ENCODE measurements at regions not wholly inside any gene's neighbourhood (a gene's known extent, or its start where the extent isn't known, plus 50 kb on each side); places are given as distances from the start of the nearest gene placed in this dataset.

GRCh38 chr1:239920214-239920613, 171.5 kb upstream of the FMN2 start:
- H3K79me2 ChIP-seq (ENCODE audit: control insufficient read depth in 1 of 2, insufficient read depth in 2 of 2, low read length in 2 of 2) = no peaks in the 10 kb centered on the region
- peaks cover 0 to 3% (median 2%) of the 10 kb centered on the region in 4 experiments; a peak in 2 of 7 replicates for H3K4me1 ChIP-seq (replicated peaks in 1 of 4; ENCODE audit: control insufficient read depth in 3 of 4, insufficient read depth in 4 of 4, low read length in 3 of 4)
- H2AFZ ChIP-seq (ENCODE audit: low read length) = no peak overlapping the region
- H3K23me2 ChIP-seq (ENCODE audit: low read depth, low read length) = peaks cover 2% of the 10 kb centered on the region; the same call in 1 of the 2 replicates
- no peaks in the 10 kb centered on the region for H3K27me3 ChIP-seq (replicated peaks in 1 of 4; ENCODE audit: control insufficient read depth in 3 of 4, extremely low read depth in 1 of 4, insufficient read depth in 3 of 4, low read length in 3 of 4)
- H3K4ac ChIP-seq (replicated peaks; ENCODE audit: insufficient read length, low read depth, low read length) = no peak overlapping the region
- no peak overlapping the region for H2BK5ac ChIP-seq (ENCODE audit: low read depth, low read length)
- peak overlapping the region; percentile 99 for H3K56ac ChIP-seq (replicated peaks; ENCODE audit: insufficient read length, low read depth, low read length)
- H2BK15ac ChIP-seq (ENCODE audit: low read length) = no peak overlapping the region
- FAIRE-seq (no peak), DNase-seq (ENCODE audit: low read depth in 1 of 2, low spot score in 2 of 2) (no peak)
- H3K36me3 ChIP-seq (ENCODE audit: control insufficient read depth in 2 of 4, insufficient read depth in 4 of 4, low read length in 3 of 4) = peaks cover 0 to 4% (median 0%) of the 10 kb centered on the region in 4 experiments; a peak in 1 of 8 replicates
- H3K14ac ChIP-seq (ENCODE audit: insufficient read length) = no peak overlapping the region
- no peak overlapping the region for H2BK120ac ChIP-seq (replicated peaks; ENCODE audit: low read depth, low read length)
- H3K27ac ChIP-seq (ENCODE audit: low read depth, low read length) = no peak overlapping the region
- H4K20me1 ChIP-seq (replicated peaks in 1 of 2; ENCODE audit: control insufficient read depth in 1 of 2, insufficient read depth in 2 of 2, low read length in 2 of 2) = peaks cover 0 to 3% of the 10 kb centered on the region in 2 experiments
- H4K5ac ChIP-seq (ENCODE audit: insufficient read length, low read depth, low read length) = no peak overlapping the region
- no peaks in the 10 kb centered on the region for H3K79me1 ChIP-seq (ENCODE audit: low read depth, low read length)
- no peak overlapping the region for H3K23ac ChIP-seq (ENCODE audit: insufficient read length)
- TF ChIP-seq RNF2 (IDR thresholded peaks at IDR 0.05; ENCODE audit: borderline replicate concordance, low read depth, low read length, missing control alignments, poor library complexity, severe bottlenecking) (no peak), CTBP2 (IDR thresholded peaks at IDR 0.05; ENCODE audit: borderline replicate concordance, insufficient read depth, insufficient read length, low read length) (no peak), RFX5 (IDR thresholded peaks at IDR 0.05; ENCODE audit: borderline replicate concordance, low read depth, low read length) (no peak), SRF (IDR thresholded peaks at IDR 0.05; ENCODE audit: low read depth, low read length) (no peak), BCL11A (IDR thresholded peaks at IDR 0.05; ENCODE audit: low read depth in 2 of 2, low read length in 2 of 2) (no peak), SAP30 (IDR thresholded peaks at IDR 0.05; ENCODE audit: insufficient read depth, insufficient replicate concordance, low read length) (no peak), HDAC6 (IDR thresholded peaks at IDR 0.05; ENCODE audit: low read depth, low read length) (no peak), BACH1 (IDR thresholded peaks at IDR 0.05; ENCODE audit: low read length) (no peak), RAD21 (IDR thresholded peaks at IDR 0.05 in 1 of 2, conservative IDR thresholded peaks at IDR 0.05 in 1 of 2; ENCODE audit: low read depth in 2 of 2, low read length in 2 of 2) (no peak), KDM1A (IDR thresholded peaks at IDR 0.05; ENCODE audit: borderline replicate concordance, low read length) (no peak), NANOG (IDR thresholded peaks at IDR 0.05; ENCODE audit: insufficient read depth, low read depth, low read length, poor library complexity, severe bottlenecking) (no peak), GABPA (IDR thresholded peaks at IDR 0.05; ENCODE audit: borderline replicate concordance, insufficient read depth, low read length) (no peak)
- H2BK12ac ChIP-seq (ENCODE audit: low read depth, low read length) = no peak overlapping the region
- no peak overlapping the region for H3K4me2 ChIP-seq (ENCODE audit: insufficient read depth in 1 of 2, low read depth in 2 of 2, low read length in 2 of 2)
- H3K9me3 ChIP-seq (ENCODE audit: insufficient read depth in 2 of 2, low read depth in 1 of 2, low read length in 1 of 2) = peaks cover 8 to 11% of the 10 kb centered on the region in 2 experiments
- no peak overlapping the region for H3K18ac ChIP-seq (ENCODE audit: extremely low read depth, low read length)
- H2AK5ac ChIP-seq (ENCODE audit: low read depth, low read length) = no peak overlapping the region
- H3K9ac ChIP-seq (replicated peaks in 1 of 4; ENCODE audit: extremely low read depth in 1 of 4, low read depth in 3 of 4, low read length in 3 of 4) = no peak overlapping the region
- no peak overlapping the region for H2BK20ac ChIP-seq (ENCODE audit: low read length)
- no peak overlapping the region for H4K8ac ChIP-seq (ENCODE audit: extremely low read depth, insufficient read depth, low read length)
- CTCF ChIA-PET (ENCODE audit: partially characterized antibody) = no interaction called here
- 88 to 100% methylated on average over 1 to 2 of the region's 2 CpGs for WGBS, 2 experiments (ENCODE audit: extremely low coverage in 1 of 2, insufficient coverage in 1 of 2, insufficient read length in 1 of 2, insufficient replicate concordance in 2 of 2, low coverage in 1 of 2, low lambda C conversion rate in 2 of 2, missing lambda C conversion rate in 1 of 2)
- no peak overlapping the region for H3K4me3 ChIP-seq (ENCODE audit: extremely low read depth in 1 of 4, insufficient read depth in 2 of 4, low read depth in 3 of 4, low read length in 4 of 4)
- POLR2A ChIA-PET (ENCODE audit: partially characterized antibody) = no interaction called here
- no peak overlapping the region for H4K91ac ChIP-seq (replicated peaks; ENCODE audit: insufficient read length, low read length)

Data from H1 (cell line).